ENCODE measurements at regions not wholly inside any gene's neighbourhood (a gene's known extent, or its start where the extent isn't known, plus 50 kb on each side); places are given as distances from the start of the nearest gene placed in this dataset.

- no peaks in the 10 kb centered on the region for H3K9me1 ChIP-seq (replicated peaks; ENCODE audit: control insufficient read depth, extremely low read depth, insufficient read depth, low read length)
- TF ChIP-seq POLR2A (IDR thresholded peaks at IDR 0.05; ENCODE audit: low read depth, low read length) (no peak), MYC (IDR thresholded peaks at IDR 0.05; ENCODE audit: low read depth, low read length) (no peak), JUN (IDR thresholded peaks at IDR 0.05; ENCODE audit: borderline replicate concordance, insufficient read depth, insufficient read length, low read depth) (no peak), GATA2 (IDR thresholded peaks at IDR 0.05; ENCODE audit: insufficient read depth, insufficient read length, low read depth, low read length) (no peak), POLR2AphosphoS5 (IDR thresholded peaks at IDR 0.05; ENCODE audit: insufficient read depth, low read depth, low read length) (no peak), FOS (IDR thresholded peaks at IDR 0.05; ENCODE audit: borderline replicate concordance, insufficient read depth, low read length) (no peak), EZH2 (IDR thresholded peaks at IDR 0.05; ENCODE audit: borderline replicate concordance, low read depth, low read length, severe bottlenecking) (no peak), CTCF (IDR thresholded peaks at IDR 0.05; ENCODE audit: extremely low read depth in 1 of 2, insufficient read depth in 1 of 2, low read depth in 1 of 2, low read length in 2 of 2) (no peak)
- TF ChIP-seq, protein P1, sequence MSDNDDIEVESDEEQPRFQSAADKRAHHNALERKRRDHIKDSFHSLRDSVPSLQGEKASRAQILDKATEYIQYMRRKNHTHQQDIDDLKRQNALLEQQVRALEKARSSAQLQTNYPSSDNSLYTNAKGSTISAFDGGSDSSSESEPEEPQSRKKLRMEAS (IDR thresholded peaks at IDR 0.05; ENCODE audit: insufficient read depth, insufficient read length), result no peak
- no peaks in the 10 kb centered on the region for H3K4me1 ChIP-seq (ENCODE audit: control insufficient read depth, extremely low read depth, insufficient read depth, low read length)
- ChIA-PET POLR2A (interaction anchor here (0.7 kb wide), 1 partner anchor 11 kb away, joined by 4 read pairs; no protein-coding TSS in a partner anchor), CTCF (no interaction called here)
- FAIRE-seq (no peak), DNase-seq (ENCODE audit: low read depth, low spot score) (no peak)
- dilution Hi-C loops (cut with MboI; ENCODE audit: extremely low pct_ligation_motif_present, low sequenced_read_pairs), result no loop called here
- BruUV-seq (replicated peaks), result no TSS peak
- H3K4me3 ChIP-seq (replicated peaks in 1 of 3; ENCODE audit: insufficient read depth in 1 of 3, low read depth in 1 of 3, low read length in 3 of 3), result no peak overlapping the region
- H3K27me3 ChIP-seq (ENCODE audit: control insufficient read depth in 2 of 2, insufficient read depth in 2 of 2, low read length in 2 of 2), result no peaks in the 10 kb centered on the region
- no peaks in the 10 kb centered on the region for H3K36me3 ChIP-seq (ENCODE audit: control insufficient read depth in 2 of 2, extremely low read depth in 1 of 2, insufficient read depth in 2 of 2, low read length in 2 of 2)
- intact Hi-C loops (cut with micrococcal nuclease), result no loop called here
- H3K4me2 ChIP-seq (ENCODE audit: insufficient read depth, low read length), result no peak overlapping the region
- H3K9ac ChIP-seq (replicated peaks; ENCODE audit: extremely low read depth, insufficient read depth, low read length), result no peak overlapping the region
- no peak overlapping the region for H2AFZ ChIP-seq (ENCODE audit: low read depth, low read length)
- no peaks in the 10 kb centered on the region for H4K20me1 ChIP-seq (replicated peaks; ENCODE audit: control insufficient read depth, extremely low read depth, insufficient read depth, low read length)
- H3K27ac ChIP-seq (ENCODE audit: insufficient read depth, low read depth, low read length), result no peak overlapping the region
- peaks cover 4% of the 10 kb centered on the region for H3K9me3 ChIP-seq (replicated peaks; ENCODE audit: control insufficient read depth, insufficient read depth, low read length)
- H3K79me2 ChIP-seq (ENCODE audit: control insufficient read depth, insufficient read depth, low read length), result no peaks in the 10 kb centered on the region
Observed at GRCh38 chr14:82425261-82425660, 891.6 kb upstream of the SEL1L start.
